ENCODE measurements at regions not wholly inside any gene's neighbourhood (a gene's known extent, or its start where the extent isn't known, plus 50 kb on each side); places are given as distances from the start of the nearest gene placed in this dataset.

- TF ChIP-seq CTCF (IDR thresholded peaks at IDR 0.05) (no peak), POLR2A (IDR thresholded peaks at IDR 0.05) (no peak)
Observed at GRCh38 chr1:81529014-81529413, 271.7 kb upstream of the ADGRL2 start.
